ENCODE measurements at regions not wholly inside any gene's neighbourhood (a gene's known extent, or its start where the extent isn't known, plus 50 kb on each side); places are given as distances from the start of the nearest gene placed in this dataset.

- no peak overlapping the region for H3K4me3 ChIP-seq (ENCODE audit: low read length)
- no peak overlapping the region for H3K9ac ChIP-seq (ENCODE audit: low read length)
- H3F3A ChIP-seq (ENCODE audit: insufficient read depth, low read length, poor library complexity, severe bottlenecking), result no peaks in the 10 kb centered on the region
- no peaks in the 10 kb centered on the region for H3K79me2 ChIP-seq (replicated peaks; ENCODE audit: insufficient read depth, low read length)
- no peak overlapping the region for H2AFZ ChIP-seq (ENCODE audit: low read depth, low read length)
- no peak overlapping the region for H3K27ac ChIP-seq (ENCODE audit: low read length)
- no peak overlapping the region for H3K4me2 ChIP-seq (ENCODE audit: low read length)
- no peaks in the 10 kb centered on the region for H4K20me1 ChIP-seq (ENCODE audit: insufficient read depth)
- H3K36me3 ChIP-seq (ENCODE audit: insufficient read depth, low read length), result no peaks in the 10 kb centered on the region
- TF ChIP-seq POLR2AphosphoS5 (IDR thresholded peaks at IDR 0.05) (peak; percentile 60), EP300 (conservative IDR thresholded peaks at IDR 0.05; ENCODE audit: poor library complexity, severe bottlenecking) (no peak)
- H3K9me2 ChIP-seq (ENCODE audit: insufficient read depth, low read length), result no peaks in the 10 kb centered on the region
- H3K9me3 ChIP-seq (ENCODE audit: low read length), result no peaks in the 10 kb centered on the region
- no peaks in the 10 kb centered on the region for H3K27me3 ChIP-seq (ENCODE audit: insufficient read depth, low read depth, low read length)
These were observed 1365.7 kb downstream of the AACS start for GRCh38 chr12:126430921-126431320.

DNA sequence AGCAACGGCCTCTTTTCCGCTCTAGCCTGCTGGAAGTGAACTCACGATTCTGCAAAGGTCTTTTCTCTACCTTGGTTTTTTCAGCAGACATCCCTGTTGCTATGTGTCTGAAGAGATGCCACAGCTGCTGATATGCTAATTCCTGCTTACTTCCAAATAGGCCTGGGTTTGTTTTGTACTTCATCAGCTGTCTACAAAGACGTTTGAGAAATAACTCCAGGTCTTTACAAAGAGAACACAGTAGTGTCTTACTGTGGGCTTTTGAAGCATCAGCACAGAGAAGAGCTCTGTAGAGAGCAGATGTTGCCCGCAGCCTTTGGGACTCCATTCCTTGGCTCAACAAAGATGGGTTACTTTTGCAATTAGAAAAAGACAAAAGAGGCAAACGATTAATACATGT, 1366.5 kb downstream of the AACS start:
- H3K9me2 ChIP-seq (ENCODE audit: insufficient read depth, low read length), result no peaks in the 10 kb centered on the region
- no peaks in the 10 kb centered on the region for H3K36me3 ChIP-seq (ENCODE audit: insufficient read depth, low read length)
- H3K9ac ChIP-seq (ENCODE audit: low read length), result no peak overlapping the region
- no peaks in the 10 kb centered on the region for H3K9me3 ChIP-seq (ENCODE audit: low read length)
- H3K27me3 ChIP-seq (ENCODE audit: insufficient read depth, low read depth, low read length), result no peaks in the 10 kb centered on the region
- H3K79me2 ChIP-seq (replicated peaks; ENCODE audit: insufficient read depth, low read length), result no peaks in the 10 kb centered on the region
- H4K20me1 ChIP-seq (ENCODE audit: insufficient read depth), result no peaks in the 10 kb centered on the region
- no peak overlapping the region for H2AFZ ChIP-seq (ENCODE audit: low read depth, low read length)
- H3K27ac ChIP-seq (ENCODE audit: low read length), result no peak overlapping the region
- TF ChIP-seq, protein P1, sequence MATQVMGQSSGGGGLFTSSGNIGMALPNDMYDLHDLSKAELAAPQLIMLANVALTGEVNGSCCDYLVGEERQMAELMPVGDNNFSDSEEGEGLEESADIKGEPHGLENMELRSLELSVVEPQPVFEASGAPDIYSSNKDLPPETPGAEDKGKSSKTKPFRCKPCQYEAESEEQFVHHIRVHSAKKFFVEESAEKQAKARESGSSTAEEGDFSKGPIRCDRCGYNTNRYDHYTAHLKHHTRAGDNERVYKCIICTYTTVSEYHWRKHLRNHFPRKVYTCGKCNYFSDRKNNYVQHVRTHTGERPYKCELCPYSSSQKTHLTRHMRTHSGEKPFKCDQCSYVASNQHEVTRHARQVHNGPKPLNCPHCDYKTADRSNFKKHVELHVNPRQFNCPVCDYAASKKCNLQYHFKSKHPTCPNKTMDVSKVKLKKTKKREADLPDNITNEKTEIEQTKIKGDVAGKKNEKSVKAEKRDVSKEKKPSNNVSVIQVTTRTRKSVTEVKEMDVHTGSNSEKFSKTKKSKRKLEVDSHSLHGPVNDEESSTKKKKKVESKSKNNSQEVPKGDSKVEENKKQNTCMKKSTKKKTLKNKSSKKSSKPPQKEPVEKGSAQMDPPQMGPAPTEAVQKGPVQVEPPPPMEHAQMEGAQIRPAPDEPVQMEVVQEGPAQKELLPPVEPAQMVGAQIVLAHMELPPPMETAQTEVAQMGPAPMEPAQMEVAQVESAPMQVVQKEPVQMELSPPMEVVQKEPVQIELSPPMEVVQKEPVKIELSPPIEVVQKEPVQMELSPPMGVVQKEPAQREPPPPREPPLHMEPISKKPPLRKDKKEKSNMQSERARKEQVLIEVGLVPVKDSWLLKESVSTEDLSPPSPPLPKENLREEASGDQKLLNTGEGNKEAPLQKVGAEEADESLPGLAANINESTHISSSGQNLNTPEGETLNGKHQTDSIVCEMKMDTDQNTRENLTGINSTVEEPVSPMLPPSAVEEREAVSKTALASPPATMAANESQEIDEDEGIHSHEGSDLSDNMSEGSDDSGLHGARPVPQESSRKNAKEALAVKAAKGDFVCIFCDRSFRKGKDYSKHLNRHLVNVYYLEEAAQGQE (IDR thresholded peaks at IDR 0.05; ENCODE audit: borderline replicate concordance), result no peak
- no peak for TF ChIP-seq MXI1 (conservative IDR thresholded peaks at IDR 0.05; ENCODE audit: poor library complexity, severe bottlenecking)
- TF ChIP-seq SMC3 (conservative IDR thresholded peaks at IDR 0.05; ENCODE audit: poor library complexity), result no peak
- no peak for TF ChIP-seq POLR2AphosphoS5 (IDR thresholded peaks at IDR 0.05)
- TF ChIP-seq TAF1 (IDR thresholded peaks at IDR 0.05; ENCODE audit: low read depth), result no peak
- TF ChIP-seq EP300 (conservative IDR thresholded peaks at IDR 0.05; ENCODE audit: poor library complexity, severe bottlenecking), result no peak
- TF ChIP-seq CTCF (IDR thresholded peaks at IDR 0.05; ENCODE audit: poor library complexity, severe bottlenecking), result no peak
- no peak for TF ChIP-seq RAD21 (conservative IDR thresholded peaks at IDR 0.05)
- TF ChIP-seq EZH2 (IDR thresholded peaks at IDR 0.05; ENCODE audit: borderline replicate concordance, insufficient read depth, low read length, poor library complexity, severe bottlenecking), result no peak
- no peaks in the 10 kb centered on the region for H3F3A ChIP-seq (ENCODE audit: insufficient read depth, low read length, poor library complexity, severe bottlenecking)
- H3K4me3 ChIP-seq (ENCODE audit: low read length), result no peak overlapping the region
- no peak overlapping the region for H3K4me2 ChIP-seq (ENCODE audit: low read length)

GRCh38 chr12:126432780-126433179, 1367.5 kb downstream of the AACS start:
- Histone ChIP-seq H2AFZ (ENCODE audit: low read depth, low read length) (no peak overlapping the region), H3K4me3 (ENCODE audit: low read length) (no peak overlapping the region), H3K79me2 (replicated peaks; ENCODE audit: insufficient read depth, low read length) (no peaks in the 10 kb centered on the region), H3K9ac (ENCODE audit: low read length) (no peak overlapping the region), H3K9me3 (ENCODE audit: low read length) (no peaks in the 10 kb centered on the region), H4K20me1 (ENCODE audit: insufficient read depth) (no peaks in the 10 kb centered on the region), H3K27ac (ENCODE audit: low read length) (no peak overlapping the region), H3F3A (ENCODE audit: insufficient read depth, low read length, poor library complexity, severe bottlenecking) (no peaks in the 10 kb centered on the region), H3K36me3 (ENCODE audit: insufficient read depth, low read length) (no peaks in the 10 kb centered on the region), H3K27me3 (ENCODE audit: insufficient read depth, low read depth, low read length) (no peaks in the 10 kb centered on the region), H3K4me2 (ENCODE audit: low read length) (no peak overlapping the region), H3K9me2 (ENCODE audit: insufficient read depth, low read length) (no peaks in the 10 kb centered on the region)
- no peak for TF ChIP-seq RAD21 (conservative IDR thresholded peaks at IDR 0.05)
- no peak for TF ChIP-seq POLR2AphosphoS5 (IDR thresholded peaks at IDR 0.05)
- TF ChIP-seq EP300 (conservative IDR thresholded peaks at IDR 0.05; ENCODE audit: poor library complexity, severe bottlenecking), result no peak
- no peak for TF ChIP-seq SMC3 (conservative IDR thresholded peaks at IDR 0.05; ENCODE audit: poor library complexity)
- TF ChIP-seq CTCF (IDR thresholded peaks at IDR 0.05; ENCODE audit: poor library complexity, severe bottlenecking), result no peak
- TF ChIP-seq EZH2 (IDR thresholded peaks at IDR 0.05; ENCODE audit: borderline replicate concordance, insufficient read depth, low read length, poor library complexity, severe bottlenecking), result no peak
- TF ChIP-seq TAF1 (IDR thresholded peaks at IDR 0.05; ENCODE audit: low read depth), result no peak
- no peak for TF ChIP-seq MXI1 (conservative IDR thresholded peaks at IDR 0.05; ENCODE audit: poor library complexity, severe bottlenecking)
